Globus pallidus (tissue), 1 donor: ENCODE measurements at regions not wholly inside any gene's neighbourhood (a gene's known extent, or its start where the extent isn't known, plus 50 kb on each side); places are given as distances from the start of the nearest gene placed in this dataset.

Experiments
- DNase-seq: peaks from one replicate; pipeline ENCODE4 v3.0.0-alpha.2; 2015; ENCODE audit warnings: low spot score

DNA sequence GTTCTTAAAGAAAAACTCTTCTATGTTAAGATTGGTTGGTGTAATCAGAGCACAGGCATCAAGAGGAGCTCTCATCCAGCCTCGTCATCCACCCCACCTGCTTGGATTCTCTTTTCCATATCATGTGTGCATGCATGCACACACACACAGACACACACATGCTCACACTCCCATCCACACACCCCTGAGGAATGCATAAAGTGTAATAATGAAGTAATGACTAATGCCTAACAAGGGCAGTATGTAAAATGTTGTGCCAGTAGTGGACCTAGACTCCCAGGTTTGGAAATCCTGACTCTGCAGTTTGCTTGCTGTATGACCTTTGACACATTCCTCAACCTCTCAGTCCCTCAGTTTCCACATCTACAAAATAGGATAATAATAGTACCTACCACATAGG is 280.0 kb upstream of the ANKRD55 start:
- DNase-seq, result no peak

DNA sequence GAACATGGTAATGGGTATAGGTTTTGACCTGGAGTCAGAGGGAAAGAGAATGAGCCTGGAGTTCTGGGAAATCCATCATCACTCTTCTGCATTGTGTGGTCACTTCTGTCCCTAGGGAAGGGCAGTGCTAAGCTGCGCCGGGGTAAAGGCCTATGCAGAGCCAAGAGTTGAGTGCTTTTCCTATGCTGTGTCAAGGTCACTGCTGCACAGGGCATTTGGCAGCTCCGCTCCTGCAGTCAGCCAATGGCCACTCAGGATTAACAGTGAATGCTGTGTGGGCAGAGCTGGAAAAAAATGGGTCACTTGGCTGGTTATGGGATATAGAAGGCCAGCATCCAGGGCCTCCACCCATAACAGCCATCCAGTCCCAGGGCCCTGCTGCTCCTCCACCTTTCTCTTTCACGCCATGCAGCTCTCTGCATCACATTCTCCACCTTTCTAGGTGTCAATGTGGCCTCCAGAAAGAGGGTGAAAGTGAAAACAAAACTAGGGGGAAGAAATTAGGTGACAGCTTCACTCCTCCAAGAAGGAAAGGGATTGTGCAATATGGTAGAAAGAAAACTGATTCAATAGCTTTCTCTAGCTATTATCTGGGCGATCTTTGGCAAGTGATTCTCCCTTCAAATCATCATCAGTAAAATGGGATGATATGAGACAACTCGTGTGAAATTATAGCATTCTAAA is 279.3 kb upstream of the ANKRD55 start:
- DNase-seq, result no peak

DNA sequence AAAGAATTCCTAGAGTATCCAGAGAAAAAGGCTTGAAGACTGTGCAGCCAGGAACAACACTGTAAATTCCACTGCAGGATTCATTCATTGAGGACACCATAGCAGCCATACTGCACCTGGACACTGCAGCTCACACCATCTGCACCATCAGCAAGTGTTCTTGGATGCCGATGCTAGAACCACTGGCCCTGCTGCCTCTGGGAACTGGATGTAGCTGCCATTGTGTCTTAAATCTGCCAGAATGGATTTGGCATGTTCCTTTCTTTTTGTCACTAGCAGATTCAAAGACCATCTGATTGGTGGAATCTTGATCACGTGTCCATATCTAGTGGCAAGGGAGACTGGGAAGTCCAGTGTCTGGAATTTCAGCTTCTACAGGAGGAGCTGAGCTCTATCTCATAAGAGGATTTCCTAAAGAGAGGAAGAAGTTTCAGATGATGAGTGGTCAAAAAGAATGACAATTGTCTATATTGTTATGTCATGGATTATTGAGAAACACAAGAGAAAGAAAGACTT is 278.3 kb upstream of the ANKRD55 start:
- DNase-seq, result no peak

DNA sequence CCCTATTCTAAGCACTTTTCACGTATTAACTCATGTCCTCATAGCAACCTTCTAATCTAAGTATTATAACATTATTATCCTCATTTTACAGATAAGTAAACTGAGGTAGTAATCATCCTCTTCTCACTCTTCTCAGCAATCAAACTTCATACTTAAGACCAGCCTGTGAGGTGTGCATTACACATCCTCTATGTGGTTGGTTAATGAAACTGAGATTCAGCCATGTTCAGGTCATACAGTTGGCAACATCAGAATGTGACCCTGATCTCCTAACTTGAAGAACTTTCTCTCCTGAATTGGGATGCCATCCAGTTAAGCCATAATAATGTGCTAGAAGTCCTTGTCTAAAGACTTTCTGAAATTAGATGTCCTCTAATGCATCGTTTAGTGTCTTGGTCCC is 275.1 kb upstream of the ANKRD55 start:
- DNase-seq, result no peak

DNA sequence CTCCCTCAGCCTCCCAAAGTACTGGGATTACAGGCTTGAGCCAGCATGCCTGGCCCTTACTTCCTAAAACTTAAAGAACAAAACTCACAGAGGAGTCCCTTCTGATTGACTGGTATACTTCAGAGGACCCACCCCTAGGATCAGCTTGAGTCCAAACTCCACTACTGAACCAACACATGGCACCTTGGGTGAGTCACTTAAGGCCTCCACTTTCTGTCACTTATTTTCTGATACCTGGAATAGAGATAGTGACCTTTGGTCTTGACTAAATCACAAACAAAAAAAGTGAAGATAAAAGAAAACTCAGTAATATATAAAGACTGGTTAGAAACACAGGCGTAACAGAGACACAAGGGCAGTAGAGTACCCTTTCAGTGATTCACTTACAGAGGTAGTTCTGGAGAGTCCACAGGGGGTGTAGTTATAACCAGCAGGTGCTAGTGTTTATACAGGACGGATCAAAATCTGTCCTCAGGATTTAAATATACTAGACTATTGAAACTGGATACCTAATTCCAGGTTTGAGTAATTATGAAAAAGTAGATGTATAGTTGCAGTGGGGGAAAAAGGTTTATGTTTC is 274.3 kb upstream of the ANKRD55 start:
- no peak for DNase-seq

DNA sequence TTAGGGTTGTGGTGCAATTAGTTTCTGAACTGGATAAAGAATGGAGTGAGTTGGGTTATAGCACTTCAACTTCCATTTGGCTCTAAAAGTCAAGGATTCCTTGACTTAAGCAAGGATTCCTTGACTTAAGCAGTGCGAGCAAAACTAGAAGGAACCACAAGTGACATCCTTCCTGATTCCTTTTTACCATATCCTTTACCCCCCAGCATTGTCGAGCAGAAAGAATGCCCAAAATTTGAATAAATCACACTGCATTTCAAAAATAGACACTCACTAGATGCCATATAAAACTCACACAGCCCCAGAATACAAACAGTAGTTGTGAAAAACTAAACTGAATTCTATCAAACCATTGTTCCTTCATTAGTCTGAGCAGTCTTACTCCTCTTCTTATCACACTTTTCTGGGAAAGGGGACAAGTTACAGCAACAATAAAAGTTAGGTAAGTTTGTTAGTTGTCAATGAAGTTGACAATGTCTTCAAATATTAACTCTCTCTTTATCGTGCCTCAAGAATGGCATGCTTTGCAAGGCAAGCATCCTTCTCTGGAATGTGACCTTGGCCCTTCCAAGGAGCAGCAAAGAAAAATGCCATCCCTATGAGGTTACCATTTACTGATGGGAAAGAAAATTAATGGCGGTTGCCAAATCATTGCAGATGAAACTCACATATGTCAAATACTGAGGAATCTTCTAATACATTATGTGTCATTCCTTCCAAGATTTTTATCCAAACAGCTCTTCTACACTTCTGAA is 273.3 kb upstream of the ANKRD55 start:
- DNase-seq, result no peak

DNA sequence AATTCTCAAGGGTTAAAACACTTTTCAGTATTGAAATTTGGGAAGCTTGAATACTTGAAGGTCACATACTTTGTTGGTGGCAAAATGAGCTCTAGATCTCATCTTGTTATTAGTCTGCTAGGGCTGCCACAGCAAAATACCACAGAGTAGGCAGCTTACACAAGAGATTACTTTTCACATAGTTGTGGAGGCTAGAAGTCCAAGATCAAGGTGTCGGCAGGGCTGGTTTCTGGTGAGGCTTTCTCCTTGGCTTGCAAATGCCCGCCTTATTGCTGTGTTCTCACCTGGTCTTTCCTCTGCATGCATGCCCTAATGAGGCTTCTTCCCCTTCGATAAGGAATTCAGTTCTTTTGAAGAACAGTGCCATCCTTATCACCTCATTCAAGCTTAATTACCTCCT is 270.8 kb upstream of the ANKRD55 start:
- no peak for DNase-seq

DNA sequence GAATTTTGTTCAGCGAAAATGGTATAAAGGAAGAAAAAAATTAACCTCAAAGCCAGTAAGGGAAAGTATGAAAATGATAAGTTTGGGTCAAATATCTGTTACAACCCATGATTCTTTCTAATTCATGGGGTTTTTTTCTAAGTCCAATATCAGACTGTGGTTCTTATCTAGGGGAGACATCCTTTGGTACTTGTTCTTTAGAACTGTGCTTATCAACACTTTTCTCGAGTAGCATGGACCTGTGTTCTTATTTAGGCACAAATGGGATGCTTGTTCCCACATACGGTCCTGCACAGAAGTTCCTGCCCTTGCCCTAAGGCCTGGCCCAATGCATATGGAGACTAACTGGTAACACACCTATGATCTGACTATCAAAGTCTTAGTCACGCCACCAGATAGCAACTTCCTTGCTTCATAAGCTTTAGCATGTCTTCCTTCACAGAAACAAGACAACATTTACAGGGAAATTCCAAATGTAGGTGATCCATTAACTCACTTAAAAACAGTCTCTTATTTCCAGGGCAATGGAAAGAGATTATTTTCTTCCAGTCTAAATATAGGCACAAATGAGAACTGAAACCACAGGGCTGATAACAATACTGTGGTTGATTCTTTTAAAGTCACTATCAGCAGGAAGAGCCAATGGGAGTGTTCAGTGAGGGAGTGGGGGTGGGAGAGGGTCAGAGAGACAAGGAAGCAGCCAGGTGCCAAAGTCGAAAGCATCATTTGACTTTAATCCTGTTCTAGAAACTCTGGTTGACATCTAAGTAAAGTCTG is 268.8 kb upstream of the ANKRD55 start:
- DNase-seq, result no peak

DNA sequence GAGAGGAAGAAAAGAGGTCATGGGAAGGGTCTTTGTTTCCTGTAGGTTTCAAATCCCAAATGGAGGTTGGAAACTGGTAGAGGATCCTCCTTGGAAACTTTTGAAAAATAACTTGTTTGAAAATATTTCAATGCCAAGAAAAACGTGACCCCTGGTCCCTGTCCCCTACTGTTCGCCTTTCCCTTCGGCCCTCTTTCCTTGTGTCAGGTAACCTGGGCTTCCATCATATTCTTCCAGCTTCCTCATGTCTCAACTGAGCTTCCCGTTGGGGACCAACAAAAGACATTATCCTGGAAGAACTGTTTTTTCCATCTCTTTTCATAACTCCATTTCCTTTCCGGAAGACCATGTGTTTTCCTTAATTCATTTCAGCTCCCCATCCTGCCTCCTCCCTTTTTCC is 266.8 kb upstream of the ANKRD55 start:
- no peak for DNase-seq

DNA sequence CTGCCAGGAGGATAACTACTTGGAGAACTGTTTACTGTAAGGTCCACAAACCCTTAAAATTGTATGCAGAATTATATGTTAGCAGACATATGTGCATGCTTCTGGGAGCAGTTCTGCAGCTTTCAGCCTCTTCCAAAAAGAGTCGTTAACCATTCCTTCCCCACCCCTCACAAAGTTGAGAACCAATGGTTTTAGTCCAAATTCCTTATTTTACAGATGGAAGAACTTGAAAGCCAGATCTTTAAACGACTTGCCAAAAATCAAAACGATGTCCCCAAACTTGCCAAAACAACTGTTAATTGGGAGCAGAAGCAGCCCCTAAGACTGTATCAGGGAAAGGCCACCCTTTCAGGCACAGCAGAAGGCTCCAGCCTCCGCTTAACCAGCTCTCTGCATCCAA is 266.4 kb upstream of the ANKRD55 start:
- no peak for DNase-seq

DNA sequence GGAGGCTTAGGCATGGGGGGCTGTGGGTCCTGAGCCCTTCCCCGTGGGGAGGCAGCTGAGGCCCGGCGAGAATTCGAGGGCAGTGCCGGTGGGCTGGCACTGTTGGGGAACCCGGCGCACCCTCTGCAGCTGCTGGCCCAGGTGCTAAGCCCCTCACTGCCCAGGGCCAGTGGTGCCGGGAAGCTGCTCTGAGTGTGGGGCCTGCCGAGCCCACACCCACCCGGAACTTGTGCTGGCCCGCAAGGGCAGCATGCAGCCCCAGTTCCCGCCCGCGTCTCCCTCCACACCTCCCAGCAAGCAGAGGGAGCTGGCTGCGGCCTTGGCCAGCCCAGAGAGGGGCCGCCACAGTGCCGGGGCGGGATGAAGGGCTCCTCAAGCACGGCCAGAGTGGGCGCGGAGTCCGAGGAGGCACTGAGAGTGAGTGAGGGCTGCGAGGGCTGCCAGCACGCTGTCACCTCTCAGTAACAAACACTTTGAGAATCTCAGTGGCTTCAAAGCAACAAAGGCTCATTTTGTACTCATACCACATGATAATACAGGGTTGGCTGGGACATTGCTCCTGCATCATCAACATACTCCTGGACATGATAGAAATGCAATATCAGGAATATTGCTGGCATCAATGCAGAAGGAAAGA is 265.7 kb upstream of the ANKRD55 start:
- no peak for DNase-seq

DNA sequence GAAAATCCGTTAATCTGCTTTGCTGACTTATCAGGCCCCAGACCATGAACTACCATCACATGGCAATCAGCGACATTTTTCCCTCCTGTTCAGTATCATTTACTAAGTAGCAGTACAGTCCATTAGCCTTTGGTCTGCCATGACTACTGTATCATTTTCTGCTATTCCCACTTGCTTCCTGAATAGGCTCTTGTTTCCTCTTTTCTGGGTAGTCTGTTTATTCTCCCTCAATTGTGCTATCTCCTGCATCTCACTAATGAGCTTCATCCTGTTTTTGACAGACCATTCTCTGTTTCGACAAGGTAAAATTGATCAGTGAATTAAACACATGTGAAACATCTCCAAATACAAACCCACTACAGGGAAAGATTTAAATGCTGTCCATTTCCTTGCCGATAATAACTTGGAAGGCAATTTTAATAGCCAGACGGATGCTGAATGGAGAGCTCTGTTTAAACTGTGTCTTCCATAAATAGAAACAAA is 263.5 kb upstream of the ANKRD55 start:
- no peak for DNase-seq

DNA sequence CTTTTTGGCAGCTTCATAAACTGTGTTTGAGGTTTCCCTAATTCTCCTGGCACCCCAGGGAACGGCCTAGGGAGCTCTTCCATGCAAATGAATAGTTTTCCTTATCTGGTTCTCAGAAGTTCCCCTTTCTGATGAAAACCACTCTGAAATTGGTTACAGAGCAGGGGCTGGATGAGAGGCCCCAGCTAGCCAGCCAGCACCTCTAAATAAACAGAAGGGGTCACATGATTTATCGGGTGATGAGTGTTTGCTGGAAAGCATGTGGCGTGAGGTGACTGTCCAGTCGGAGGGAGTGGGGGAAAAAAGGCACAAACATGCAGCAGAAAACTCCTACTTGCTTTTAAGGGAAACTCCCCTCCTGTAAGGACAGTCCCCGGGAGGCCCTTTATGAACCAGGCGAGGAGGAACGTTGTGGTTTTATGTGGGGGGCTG is 261.2 kb upstream of the ANKRD55 start:
- no peak for DNase-seq

DNA sequence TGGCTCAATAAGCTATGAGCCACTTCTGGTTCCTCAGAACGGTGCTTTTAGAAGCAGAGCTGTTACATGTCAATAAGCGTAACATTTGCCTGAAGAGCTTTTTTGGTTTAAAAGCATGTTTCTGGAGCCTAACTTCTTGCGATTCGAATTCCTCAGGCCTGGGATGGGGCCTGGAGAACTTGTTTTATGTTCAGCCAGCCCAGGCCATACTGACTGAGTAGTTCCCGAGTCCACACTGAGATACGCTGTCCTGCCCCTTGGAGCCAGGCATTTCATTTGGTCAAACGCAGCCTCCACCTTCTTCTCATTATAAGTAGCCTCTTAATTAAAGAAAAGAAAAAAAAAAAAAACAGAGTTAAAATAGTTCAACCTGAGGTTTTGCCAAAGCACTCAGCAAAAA is 260.6 kb upstream of the ANKRD55 start:
- no peak for DNase-seq

DNA sequence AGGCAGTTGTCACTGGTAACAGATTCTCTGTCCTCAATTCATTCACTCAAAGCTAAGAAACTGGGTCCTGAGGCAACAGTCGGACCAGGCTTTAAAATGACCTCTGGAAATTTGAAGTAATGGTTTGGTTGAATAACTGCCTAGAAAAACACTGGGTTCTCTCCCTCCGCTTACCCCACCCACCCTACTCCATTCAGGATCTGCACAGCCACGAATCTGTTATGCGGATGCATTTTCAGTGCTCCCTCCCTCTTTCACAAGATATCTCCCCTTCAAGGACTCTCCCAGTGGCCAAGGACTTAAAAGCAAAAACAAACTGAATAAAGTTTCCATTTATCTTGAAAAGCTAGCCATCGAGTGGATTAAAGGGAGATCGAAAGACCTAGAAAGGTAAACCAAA is 260.2 kb upstream of the ANKRD55 start:
- DNase-seq, result no peak

DNA sequence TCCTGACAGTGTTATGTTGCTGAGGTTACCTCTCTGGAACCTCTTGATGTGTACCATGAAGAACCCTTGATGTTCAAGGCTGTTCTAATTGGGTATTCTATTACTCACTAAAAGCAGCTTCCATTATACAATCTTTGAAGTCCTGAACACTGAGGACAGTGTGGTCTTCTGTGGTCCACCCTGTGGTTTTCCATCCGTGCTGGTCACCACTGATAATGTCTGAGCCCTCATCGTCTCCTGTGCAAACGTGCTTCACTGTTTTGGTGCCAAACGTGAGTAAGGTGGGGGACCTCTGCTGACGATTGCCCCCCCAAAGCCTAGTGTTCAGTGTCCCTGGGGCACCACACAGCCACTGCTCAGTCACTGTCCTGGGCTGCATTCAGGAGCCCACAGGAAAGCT is 259.7 kb upstream of the ANKRD55 start:
- DNase-seq, result no peak

DNA sequence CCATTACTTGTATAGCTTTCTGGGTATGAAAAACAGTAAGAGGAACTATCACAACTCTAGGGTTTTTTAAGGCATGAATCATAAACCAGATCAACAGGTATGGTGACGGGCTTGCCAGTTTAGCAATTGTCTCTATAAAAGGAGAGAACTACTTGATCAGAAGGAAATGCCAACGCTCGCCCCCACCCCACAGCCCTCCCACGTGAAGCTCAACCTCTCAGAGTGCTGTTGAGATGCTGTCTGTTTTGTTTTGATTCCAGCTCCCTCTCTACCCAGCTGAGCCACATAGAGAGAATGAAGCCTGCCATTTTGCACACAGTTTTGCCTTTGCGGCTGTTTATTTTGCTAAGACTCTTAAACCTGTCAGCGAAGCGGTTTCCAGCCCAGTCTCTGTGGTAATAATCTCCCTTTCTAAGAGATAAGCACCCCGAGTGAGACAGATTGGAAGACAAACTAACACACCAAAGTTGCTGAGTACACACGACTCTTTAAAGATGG is 257.9 kb upstream of the ANKRD55 start:
- DNase-seq, result no peak

DNA sequence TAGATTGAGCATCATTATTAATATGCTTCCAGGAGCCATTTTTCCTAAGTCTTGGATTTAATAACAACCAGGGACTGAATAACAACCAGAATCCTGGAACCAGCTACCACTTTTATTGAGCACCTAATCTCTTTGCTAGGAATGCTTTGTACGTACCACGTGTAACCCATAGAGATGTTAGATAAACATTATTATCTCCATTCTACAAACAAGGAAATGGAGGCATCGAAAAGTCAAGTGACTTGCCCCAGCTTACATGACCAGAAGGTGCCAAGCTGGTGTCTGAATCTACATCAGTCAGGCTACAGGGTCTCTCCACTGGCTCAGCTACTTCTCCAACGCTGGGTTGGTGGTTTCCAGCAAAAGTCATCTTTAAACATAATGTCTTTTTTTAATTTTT is 256.1 kb upstream of the ANKRD55 start:
- no peak for DNase-seq

DNA sequence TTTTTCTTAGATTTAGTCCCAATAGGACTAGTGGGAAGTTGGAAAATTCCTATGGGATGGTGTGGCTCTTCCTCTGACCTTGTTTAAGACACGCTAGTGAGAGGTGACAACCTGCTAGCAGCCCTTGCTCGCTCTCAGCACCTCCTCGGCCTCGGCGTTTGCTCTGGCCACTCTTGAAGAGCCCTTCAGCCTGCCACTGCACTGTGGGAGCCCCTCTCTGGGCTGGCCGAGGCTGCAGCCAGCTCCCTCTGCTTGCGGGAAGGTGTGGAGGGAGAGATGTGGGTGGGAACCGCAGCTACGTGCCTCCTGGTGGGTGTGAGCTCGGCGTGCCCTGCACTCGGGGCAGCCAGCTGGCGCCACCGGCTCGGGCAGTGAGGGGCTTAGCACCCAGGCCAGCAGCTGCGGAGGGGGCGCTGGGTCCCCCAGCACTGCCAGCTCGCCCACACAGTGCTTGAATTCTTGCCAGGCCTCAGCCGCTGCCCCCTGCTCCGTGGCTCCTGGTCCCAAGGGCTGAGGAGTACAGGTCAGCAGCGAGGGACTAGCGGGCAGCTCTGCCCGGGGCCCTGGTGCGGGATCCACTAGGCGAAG is 254.5 kb upstream of the ANKRD55 start:
- DNase-seq, result no peak

DNA sequence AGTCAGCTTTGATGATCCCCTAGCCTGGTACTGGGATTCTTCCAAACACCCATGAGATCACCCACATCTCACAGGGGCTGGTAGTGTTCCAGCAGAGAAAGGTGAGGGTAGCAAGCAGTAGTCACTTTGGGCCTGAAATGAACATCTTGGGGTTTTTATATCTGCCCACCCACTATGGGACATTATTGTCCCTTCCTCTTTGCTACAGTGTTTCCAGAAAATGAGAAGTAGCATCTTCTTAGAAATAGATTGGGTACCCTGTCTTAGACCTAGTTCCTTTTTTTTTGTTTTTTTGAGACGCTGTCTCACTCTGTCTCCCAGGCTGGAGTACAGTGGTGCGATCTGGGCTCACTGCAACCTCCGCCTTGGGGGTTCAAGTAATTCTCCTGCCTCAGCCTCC is 249.2 kb upstream of the ANKRD55 start:
- DNase-seq, result peak; percentile 31
